Astrocyte of the spinal cord (primary cell): ENCODE measurements at regions not wholly inside any gene's neighbourhood (a gene's known extent, or its start where the extent isn't known, plus 50 kb on each side); places are given as distances from the start of the nearest gene placed in this dataset.
"Not testable (repeated sequence)": the region's sequence is repeated elsewhere in the genome, so short reads cannot be mapped to it uniquely, and the experiment has no call there.

ENCODE experiments used
- DNase-seq: peaks from one replicate; pipeline ENCODE4 v3.0.0; 2011; ENCODE audit warnings: low read depth, low spot score
- H3K4me3 ChIP-seq: 2 replicates; pipeline ENCODE4 v1.5.1; 2011; ENCODE audit warnings: low read depth, mild to moderate bottlenecking, low read length, moderate library complexity
- CTCF ChIP-seq: IDR thresholded peaks from 2 replicates; pipeline ENCODE4 v1.5.1; 2012; ENCODE audit warnings: low read depth, mild to moderate bottlenecking, low read length, inconsistent platforms
- in situ Hi-C: cut with HindIII; loops from 2 replicates; pipeline ENCODE4 v1.10.0; 2017; ENCODE audit warnings: low sequenced_read_pairs

GRCh38 chr1:30522031-30523004 lies 201.1 kb downstream of the MATN1 start:
- no peak for DNase-seq
- TF ChIP-seq CTCF = no peak
- in situ Hi-C loops = no loop called here
- no peak overlapping the region for H3K4me3 ChIP-seq

- no peak for DNase-seq
- no peak for TF ChIP-seq CTCF
- in situ Hi-C loops = no loop called here
- H3K4me3 ChIP-seq = no peak overlapping the region
Measured at GRCh38 chr1:30521261-30521865, 202.0 kb downstream of the MATN1 start.

GRCh38 chr1:30520476-30520875 lies 202.9 kb downstream of the MATN1 start:
- no peak for DNase-seq
- in situ Hi-C loops = no loop called here
- TF ChIP-seq CTCF = no peak

GRCh38 chr1:30519201-30519763 lies 204.1 kb downstream of the MATN1 start:
- no peak for TF ChIP-seq CTCF
- H3K4me3 ChIP-seq = no peak overlapping the region
- in situ Hi-C loops = no loop called here
- DNase-seq = no peak

More at GRCh38 chr1:30520476-30520875, 202.9 kb downstream of the MATN1 start:
- H3K4me3 ChIP-seq = no peak overlapping the region

- in situ Hi-C loops = no loop called here
- no peak for DNase-seq
- no peak for TF ChIP-seq CTCF
- no peak overlapping the region for H3K4me3 ChIP-seq
Measured at GRCh38 chr1:30518696-30519095, 204.7 kb downstream of the MATN1 start.

GRCh38 chr1:30518186-30518585 lies 205.2 kb downstream of the MATN1 start:
- no peak for DNase-seq
- TF ChIP-seq CTCF = no peak
- in situ Hi-C loops = no loop called here
- no peak overlapping the region for H3K4me3 ChIP-seq

GRCh38 chr1:30517666-30518065 lies 205.7 kb downstream of the MATN1 start:
- H3K4me3 ChIP-seq, in situ Hi-C loops, DNase-seq: not testable (repeated sequence)

- H3K4me3 ChIP-seq, in situ Hi-C loops, DNase-seq: not testable (repeated sequence)
Measured at GRCh38 chr1:30517241-30517640, 206.1 kb downstream of the MATN1 start.
